H1 (cell line): ENCODE measurements at regions not wholly inside any gene's neighbourhood (a gene's known extent, or its start where the extent isn't known, plus 50 kb on each side); places are given as distances from the start of the nearest gene placed in this dataset.

ENCODE experiments used
- CTCF ChIA-PET: fragments of 300-600 bp; sonication (Branson Sonifier 250); formaldehyde crosslinking; loops from one replicate; lab custom pipeline; 2021; ENCODE audit not compliant: partially characterized antibody; lab: Charles Lee
- POLR2A ChIA-PET: fragments of 300-600 bp; sonication (Branson Sonifier 250); formaldehyde crosslinking; loops from one replicate; lab custom pipeline; 2021; ENCODE audit warnings: inconsistent platforms; ENCODE audit not compliant: partially characterized antibody; lab: Charles Lee
- DNase-seq, 2 experiments: peaks; one replicate each; pipeline versions ENCODE4 v3.0.0 to v3.0.0-alpha.2; 2010 to 2022; ENCODE audit warnings: low spot score in 2 of 2, low read depth in 1 of 2, mixed read lengths in 1 of 2
- FAIRE-seq: peaks from 2 replicates; lab custom pipeline; 2011; peaks lifted over from hg19 to GRCh38; lab: Jason Lieb, UNC
- H2AFZ ChIP-seq: 2 replicates; pipeline ENCODE4 v1.8.1; 2012; ENCODE audit warnings: low read length, inconsistent platforms
- H2AK5ac ChIP-seq: 2 replicates; pipeline ENCODE4 v1.6.1; 2013; ENCODE audit warnings: low read depth, low read length
- H2BK120ac ChIP-seq: replicated peaks from 2 replicates; pipeline ENCODE3; 2013; ENCODE audit warnings: low read depth, low read length, inconsistent platforms
- H2BK12ac ChIP-seq: 2 replicates; pipeline ENCODE4 v1.6.1; 2013; ENCODE audit warnings: low read depth, low read length
- H2BK15ac ChIP-seq: 2 replicates; pipeline ENCODE4 v1.6.1; 2013; ENCODE audit warnings: low read length
- H2BK20ac ChIP-seq: 2 replicates; pipeline ENCODE4 v1.6.1; 2013; ENCODE audit warnings: low read length
- H2BK5ac ChIP-seq: 2 replicates; pipeline ENCODE4 v1.6.1; 2013; ENCODE audit warnings: low read depth, low read length
- H3K14ac ChIP-seq: 2 replicates; pipeline ENCODE4 v1.6.1; 2013; ENCODE audit warnings: inconsistent platforms; ENCODE audit not compliant: insufficient read length
- H3K18ac ChIP-seq: 2 replicates; pipeline ENCODE4 v1.6.1; 2013; ENCODE audit warnings: low read length; ENCODE audit errors: extremely low read depth
- H3K23ac ChIP-seq: 2 replicates; pipeline ENCODE4 v1.6.1; 2013; ENCODE audit warnings: inconsistent platforms; ENCODE audit not compliant: insufficient read length
- H3K23me2 ChIP-seq: 2 replicates; pipeline ENCODE4 v1.6.1; 2013; ENCODE audit warnings: low read depth, low read length
- H3K27ac ChIP-seq: 2 replicates; pipeline ENCODE4 v1.6.1; 2011; ENCODE audit warnings: low read depth, low read length, inconsistent platforms
- H3K27me3 ChIP-seq, 4 experiments: replicated peaks in 1 of 4; 1 replicate in 1 of 4; 2 replicates in 3 of 4; pipeline versions ENCODE4 v1.6.1 to v1.8.1; 2011 to 2013; ENCODE audit warnings: low read length in 3 of 4, mild to moderate bottlenecking in 3 of 4, inconsistent platforms in 2 of 4, mixed read lengths in 2 of 4, moderate library complexity in 1 of 4; ENCODE audit not compliant: control insufficient read depth in 3 of 4, insufficient read depth in 3 of 4; ENCODE audit errors: extremely low read depth in 1 of 4
- H3K36me3 ChIP-seq, 4 experiments: 2 replicates each; pipeline versions ENCODE4 v1.6.1 to v1.8.1; 2011 to 2013; ENCODE audit warnings: mild to moderate bottlenecking in 4 of 4, low read length in 3 of 4, moderate library complexity in 2 of 4, control low read depth in 1 of 4, inconsistent platforms in 1 of 4; ENCODE audit not compliant: insufficient read depth in 4 of 4, control insufficient read depth in 2 of 4
- H3K4ac ChIP-seq: replicated peaks from 2 replicates; pipeline ENCODE3; 2013; ENCODE audit warnings: low read length, low read depth, mixed read lengths, inconsistent platforms; ENCODE audit not compliant: insufficient read length
- H3K4me1 ChIP-seq, 4 experiments: replicated peaks in 1 of 4; 1 replicate in 1 of 4; 2 replicates in 3 of 4; pipeline versions ENCODE4 v1.6.1 to v1.8.1; 2011 to 2013; ENCODE audit warnings: low read length in 3 of 4, inconsistent platforms in 2 of 4, mixed read lengths in 1 of 4; ENCODE audit not compliant: insufficient read depth in 4 of 4, control insufficient read depth in 3 of 4
- H3K4me2 ChIP-seq, 2 experiments: 2 replicates each; pipeline versions ENCODE4 v1.6.1 to v1.8.1; 2011 to 2013; ENCODE audit warnings: low read depth in 2 of 2, low read length in 2 of 2, control low read depth in 1 of 2, inconsistent platforms in 1 of 2, mild to moderate bottlenecking in 1 of 2; ENCODE audit not compliant: insufficient read depth in 1 of 2
- H3K4me3 ChIP-seq, 4 experiments: fragments of 200-600, 300-600 bp in 1 of 4; sonication (generic), shearing (Covaris generic), sonication (Bioruptor Twin) in 1 of 4; 2 replicates each; pipeline versions ENCODE4 v1.5.1 to v1.8.1; 2011 to 2016; ENCODE audit warnings: low read length in 4 of 4, low read depth in 3 of 4, control low read depth in 2 of 4, inconsistent platforms in 2 of 4, mild to moderate bottlenecking in 2 of 4, mixed read lengths in 1 of 4, moderate library complexity in 1 of 4; ENCODE audit not compliant: insufficient read depth in 2 of 4; ENCODE audit errors: extremely low read depth in 1 of 4
- H3K56ac ChIP-seq: replicated peaks from 2 replicates; pipeline ENCODE3; 2013; ENCODE audit warnings: low read depth, mild to moderate bottlenecking, mixed read lengths, low read length, inconsistent platforms; ENCODE audit not compliant: insufficient read length
- H3K79me1 ChIP-seq: 2 replicates; pipeline ENCODE4 v1.6.1; 2013; ENCODE audit warnings: low read depth, low read length, control low read depth
- H3K79me2 ChIP-seq, 2 experiments: 2 replicates each; pipeline versions ENCODE4 v1.6.1 to v1.8.1; 2012 to 2013; ENCODE audit warnings: low read length in 2 of 2, mild to moderate bottlenecking in 2 of 2, inconsistent platforms in 1 of 2; ENCODE audit not compliant: insufficient read depth in 2 of 2, control insufficient read depth in 1 of 2
- H3K9ac ChIP-seq, 4 experiments: replicated peaks in 1 of 4; 1 replicate in 1 of 4; 2 replicates in 3 of 4; pipeline versions ENCODE4 v1.6.1 to v1.8.1; 2011 to 2013; ENCODE audit warnings: low read depth in 3 of 4, low read length in 3 of 4, control low read depth in 2 of 4, mild to moderate bottlenecking in 2 of 4, moderate library complexity in 2 of 4, inconsistent platforms in 1 of 4; ENCODE audit errors: extremely low read depth in 1 of 4
- H3K9me3 ChIP-seq, 2 experiments: 2 replicates each; pipeline versions ENCODE4 v1.6.1 to v1.8.1; 2012 to 2013; ENCODE audit warnings: mild to moderate bottlenecking in 2 of 2, moderate library complexity in 2 of 2, control low read depth in 1 of 2, inconsistent platforms in 1 of 2, low read depth in 1 of 2, low read length in 1 of 2, mixed read lengths in 1 of 2; ENCODE audit not compliant: insufficient read depth in 2 of 2
- H4K20me1 ChIP-seq, 2 experiments: replicated peaks in 1 of 2; 2 replicates each; pipeline versions ENCODE3 to v1.8.1; 2011 to 2013; ENCODE audit warnings: inconsistent platforms in 2 of 2, low read length in 2 of 2, mild to moderate bottlenecking in 1 of 2; ENCODE audit not compliant: insufficient read depth in 2 of 2, control insufficient read depth in 1 of 2
- H4K5ac ChIP-seq: 2 replicates; pipeline ENCODE4 v1.6.1; 2013; ENCODE audit warnings: low read length, low read depth, mixed read lengths, inconsistent platforms; ENCODE audit not compliant: insufficient read length
- H4K8ac ChIP-seq: 2 replicates; pipeline ENCODE4 v1.8.0; 2013; ENCODE audit warnings: mild to moderate bottlenecking, moderate library complexity, low read length, inconsistent platforms; ENCODE audit not compliant: insufficient read depth; ENCODE audit errors: extremely low read depth
- H4K91ac ChIP-seq: replicated peaks from 2 replicates; pipeline ENCODE3; 2013; ENCODE audit warnings: low read length, mixed read lengths, inconsistent platforms; ENCODE audit not compliant: insufficient read length
- BRCA1 ChIP-seq: IDR thresholded peaks from 2 replicates; pipeline ENCODE4 v1.6.1; 2012; ENCODE audit warnings: low read depth, low read length, improper control_type of control experiment
- CBX8 ChIP-seq: fragments of 300-800, 300-1000 bp; sonication (generic); IDR thresholded peaks from 2 replicates; pipeline ENCODE4 v1.7.1; 2016; ENCODE audit warnings: low read depth, low read length, borderline replicate concordance
- KDM1A ChIP-seq: fragments of 200-600, 300-600 bp; sonication (generic); IDR thresholded peaks from 2 replicates; pipeline ENCODE4 v1.7.1; 2016; ENCODE audit warnings: mild to moderate bottlenecking, low read length, borderline replicate concordance
- KDM5A ChIP-seq: fragments of 200-600 bp; IDR thresholded peaks from 2 replicates; pipeline ENCODE4 v1.7.1; 2012; ENCODE audit warnings: mild to moderate bottlenecking, low read length, inconsistent platforms, mixed read lengths
- NANOG ChIP-seq: IDR thresholded peaks from 2 replicates; pipeline ENCODE4 v1.6.1; 2011; ENCODE audit warnings: low read length, low read depth, mild to moderate bottlenecking, inconsistent platforms; ENCODE audit not compliant: insufficient read depth, poor library complexity, severe bottlenecking
- NRF1 ChIP-seq: IDR thresholded peaks from 2 replicates; pipeline ENCODE4 v1.6.1; 2011; ENCODE audit warnings: mild to moderate bottlenecking, low read depth, low read length, improper control_type of control experiment
- RBBP5 ChIP-seq: IDR thresholded peaks from 2 replicates; pipeline ENCODE4 v1.7.1; 2012; ENCODE audit warnings: low read depth, mild to moderate bottlenecking, inconsistent platforms, low read length, moderate library complexity, borderline replicate concordance
- SRF ChIP-seq: IDR thresholded peaks from 2 replicates; pipeline ENCODE4 v1.6.1; 2011; ENCODE audit warnings: mild to moderate bottlenecking, low read depth, low read length, moderate library complexity
- TAF7 ChIP-seq: optimal IDR thresholded peaks from 2 replicates; pipeline ENCODE3; 2011; ENCODE audit warnings: low read depth, mild to moderate bottlenecking, inconsistent platforms, low read length, moderate library complexity, borderline replicate concordance
- USF2 ChIP-seq: IDR thresholded peaks from 2 replicates; pipeline ENCODE4 v1.6.1; 2011; ENCODE audit warnings: low read length, improper control_type of control experiment
- WGBS, 2 experiments: shearing (Covaris generic) in 1 of 2; methylation state at CpG; one replicate each; pipeline versions ENCODE4 v1.1.6 to v1.1.7; 2013 to 2015; ENCODE audit warnings: low lambda C conversion rate in 2 of 2, mixed read lengths in 2 of 2, inconsistent platforms in 1 of 2, low coverage in 1 of 2, missing lambda C conversion rate in 1 of 2; ENCODE audit not compliant: insufficient replicate concordance in 2 of 2, insufficient coverage in 1 of 2, insufficient read length in 1 of 2; ENCODE audit errors: extremely low coverage in 1 of 2, missing lambda C conversion rate in 1 of 2; 5-methylcytosine and 5-hydroxymethylcytosine counted together

- FAIRE-seq: no peak
- Histone ChIP-seq H3K27me3 (no peaks in the 10 kb centered on the region), H3K9me3 (no peaks in the 10 kb centered on the region; a peak in 1 of 4 replicates), H3K9ac (no peak overlapping the region), H4K5ac (no peak overlapping the region), H3K18ac (no peak overlapping the region), H3K79me1 (no peaks in the 10 kb centered on the region), H4K8ac (no peak overlapping the region), H2AFZ (no peak overlapping the region), H2BK120ac (no peak overlapping the region), H2AK5ac (no peak overlapping the region), H3K14ac (no peak overlapping the region), H3K56ac (no peak overlapping the region), H3K23ac (no peak overlapping the region), H2BK5ac (no peak overlapping the region), H3K27ac (no peak overlapping the region), H4K91ac (no peak overlapping the region), H3K4ac (no peak overlapping the region), H4K20me1 (no peaks in the 10 kb centered on the region), H3K23me2 (no peaks in the 10 kb centered on the region), H2BK20ac (no peak overlapping the region), H2BK15ac (no peak overlapping the region), H3K4me3 (no peak overlapping the region), H3K4me2 (no peak overlapping the region), H3K4me1 (peaks cover 0 to 6% (median 0%) of the 10 kb centered on the region in 4 experiments; a peak in 1 of 7 replicates), H3K36me3 (no peaks in the 10 kb centered on the region; a peak in 1 of 8 replicates), H3K79me2 (no peaks in the 10 kb centered on the region), H2BK12ac (no peak overlapping the region)
- no peak for DNase-seq
- 89% methylated on average over 2 of the region's 4 CpGs; no CpG with 5 or more reads in 1 of the 2 experiments for WGBS, 2 experiments
- ChIA-PET CTCF (interaction anchor here (0.6 kb wide), 1 partner anchor 363 kb away, joined by 3 read pairs; no protein-coding TSS in a partner anchor), POLR2A (interaction anchor here (0.7 kb wide), 1 partner anchor 272 kb away, joined by 4 read pairs; no protein-coding TSS in a partner anchor)
- TF ChIP-seq BRCA1: no peak
- no peak for TF ChIP-seq KDM1A
- TF ChIP-seq KDM5A: no peak
- no peak for TF ChIP-seq CBX8
- TF ChIP-seq TAF7: no peak
- no peak for TF ChIP-seq NRF1
- TF ChIP-seq RBBP5: no peak
- no peak for TF ChIP-seq USF2
- no peak for TF ChIP-seq SRF
- no peak for TF ChIP-seq NANOG
Observed at GRCh38 chr4:57401586-57401985, 291.4 kb upstream of the IGFBP7 start.
